Medulla oblongata (tissue), 1 donor: ENCODE measurements at regions not wholly inside any gene's neighbourhood (a gene's known extent, or its start where the extent isn't known, plus 50 kb on each side); places are given as distances from the start of the nearest gene placed in this dataset.
"Not testable (repeated sequence)": the region's sequence is repeated elsewhere in the genome, so short reads cannot be mapped to it uniquely, and the experiment has no call there.

Source experiments
- DNase-seq: peaks from one replicate; pipeline ENCODE4 v3.0.0-alpha.2; 2015; ENCODE audit errors: extremely low spot score

GRCh38 chr2:211144078-211144477 lies 587.7 kb downstream of the CPS1 start:
- DNase-seq = no peak

GRCh38 chr2:211144974-211145665 lies 588.7 kb downstream of the CPS1 start:
- DNase-seq = no peak

GRCh38 chr2:211149731-211150130 lies 593.3 kb downstream of the CPS1 start:
- DNase-seq = no peak

- no peak for DNase-seq
Measured at GRCh38 chr2:211157211-211157610, 600.8 kb downstream of the CPS1 start.

GRCh38 chr2:211157856-211158463 lies 601.6 kb downstream of the CPS1 start:
- DNase-seq = peak; percentile 85

- no peak for DNase-seq
Measured at GRCh38 chr2:211159972-211160371, 603.6 kb downstream of the CPS1 start.

- no peak for DNase-seq
Measured at GRCh38 chr2:211161236-211161635, 604.8 kb downstream of the CPS1 start.

GRCh38 chr2:211162911-211163310 lies 606.5 kb downstream of the CPS1 start:
- DNase-seq = no peak

- no peak for DNase-seq
Measured at GRCh38 chr2:211170843-211171242, 614.4 kb downstream of the CPS1 start.

GRCh38 chr2:211174021-211174420 lies 617.6 kb downstream of the CPS1 start:
- no peak for DNase-seq

- no peak for DNase-seq
Measured at GRCh38 chr2:211174631-211175030, 618.2 kb downstream of the CPS1 start.

- no peak for DNase-seq
Measured at GRCh38 chr2:211175956-211176355, 619.6 kb downstream of the CPS1 start.

- DNase-seq = no peak
Measured at GRCh38 chr2:211176514-211177141, 620.2 kb downstream of the CPS1 start.

- DNase-seq = no peak
Measured at GRCh38 chr2:211181626-211182025, 625.2 kb downstream of the CPS1 start.

GRCh38 chr2:211187602-211188001 lies 631.2 kb downstream of the CPS1 start:
- no peak for DNase-seq

- DNase-seq = no peak
Measured at GRCh38 chr2:211203986-211204385, 647.6 kb downstream of the CPS1 start.

- no peak for DNase-seq
Measured at GRCh38 chr2:211204456-211204855, 648.1 kb downstream of the CPS1 start.

- DNase-seq = no peak
Measured at GRCh38 chr2:211204902-211205301, 648.5 kb downstream of the CPS1 start.

- DNase-seq = no peak
Measured at GRCh38 chr2:211205358-211205757, 649.0 kb downstream of the CPS1 start.

GRCh38 chr2:211205836-211206235 lies 649.4 kb downstream of the CPS1 start:
- no peak for DNase-seq

- DNase-seq = no peak
Measured at GRCh38 chr2:211216221-211216620, 659.8 kb downstream of the CPS1 start.

GRCh38 chr2:211219548-211219947 lies 663.1 kb downstream of the CPS1 start:
- not testable (repeated sequence) for DNase-seq

GRCh38 chr2:211225784-211226183 lies 669.4 kb downstream of the CPS1 start:
- no peak for DNase-seq
